Activated naive CD8-positive, alpha-beta T cell (primary cell): ENCODE measurements at regions not wholly inside any gene's neighbourhood (a gene's known extent, or its start where the extent isn't known, plus 50 kb on each side); places are given as distances from the start of the nearest gene placed in this dataset.

Experiments used
- H3K27ac Mint-ChIP-seq: one replicate; pipeline ENCODE4 v1.8.0; 2021; ENCODE audit warnings: mixed read lengths
- H3K27me3 Mint-ChIP-seq: one replicate; pipeline ENCODE4 v1.8.0; 2021; ENCODE audit warnings: mixed read lengths
- H3K36me3 Mint-ChIP-seq: one replicate; pipeline ENCODE4 v1.8.0; 2021; ENCODE audit warnings: mixed read lengths
- H3K4me1 Mint-ChIP-seq: one replicate; pipeline ENCODE4 v1.8.0; 2021; ENCODE audit warnings: low read depth, mixed read lengths
- H3K4me3 Mint-ChIP-seq: one replicate; pipeline ENCODE4 v1.8.0; 2021; ENCODE audit warnings: mild to moderate bottlenecking, mixed read lengths
- H3K9me3 Mint-ChIP-seq: one replicate; pipeline ENCODE4 v1.8.0; 2021; ENCODE audit warnings: low read depth, mixed read lengths

DNA sequence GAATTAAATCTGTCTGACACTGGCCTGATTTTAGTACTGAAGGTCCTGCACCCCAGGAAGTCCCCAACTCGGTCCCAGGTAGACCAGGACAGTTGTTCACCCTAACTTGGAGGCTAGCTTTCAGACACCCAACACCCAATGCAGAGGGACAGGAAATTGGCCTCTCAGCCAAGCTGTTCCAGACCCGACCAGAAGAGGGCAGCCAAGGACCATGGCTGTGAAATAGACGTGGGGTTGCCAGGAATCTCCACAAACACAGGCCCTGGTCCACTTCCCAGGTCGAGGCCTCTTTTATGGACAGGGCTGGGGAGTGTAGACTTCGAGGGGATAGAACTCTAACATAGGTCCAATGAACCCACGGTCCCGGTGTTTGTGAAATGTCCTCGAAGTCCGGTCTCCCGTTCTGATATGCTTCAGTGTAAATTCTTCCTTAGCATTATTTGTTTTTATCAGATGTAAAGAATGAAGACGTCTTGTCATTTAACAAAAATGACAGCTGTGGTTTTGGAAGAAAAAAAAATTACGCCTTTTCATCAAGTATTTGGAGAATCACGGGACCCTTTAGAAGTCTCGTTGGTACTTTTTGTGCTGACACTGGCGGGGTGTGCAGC, 260.3 kb upstream of the ADAMTS16 start:
- no peaks in the 10 kb centered on the region for H3K27me3 Mint-ChIP-seq
- no peaks in the 10 kb centered on the region for H3K36me3 Mint-ChIP-seq
- no peak overlapping the region for H3K4me3 Mint-ChIP-seq
- H3K4me1 Mint-ChIP-seq, result no peaks in the 10 kb centered on the region
- H3K27ac Mint-ChIP-seq, result no peak overlapping the region
- peaks cover 5% of the 10 kb centered on the region for H3K9me3 Mint-ChIP-seq

DNA sequence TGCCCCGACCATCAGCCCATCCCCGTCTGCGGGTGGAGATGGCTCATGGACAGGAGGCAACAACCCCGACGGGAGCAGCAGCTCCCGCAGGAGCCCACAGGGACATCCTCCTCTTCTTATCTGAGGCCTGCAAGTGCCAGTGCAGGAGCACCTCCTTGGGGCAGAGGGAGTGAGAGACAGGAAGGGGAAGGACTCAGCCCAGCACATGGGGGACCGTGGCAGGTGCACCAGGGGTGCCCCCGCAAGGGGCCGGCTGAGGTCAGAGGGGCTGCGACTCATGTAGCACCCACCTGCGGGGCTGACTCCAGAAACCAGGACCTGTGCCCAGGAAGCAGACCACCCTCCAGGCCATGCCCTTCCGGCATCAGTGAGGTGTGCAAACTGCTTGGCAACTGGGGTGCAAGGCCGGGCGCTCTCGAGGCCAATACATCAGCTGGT, 259.8 kb upstream of the ADAMTS16 start:
- Mint-ChIP-seq H3K36me3 (no peaks in the 10 kb centered on the region), H3K9me3 (peaks cover 4% of the 10 kb centered on the region), H3K4me1 (no peaks in the 10 kb centered on the region), H3K4me3 (no peak overlapping the region), H3K27ac (no peak overlapping the region), H3K27me3 (no peaks in the 10 kb centered on the region)

DNA sequence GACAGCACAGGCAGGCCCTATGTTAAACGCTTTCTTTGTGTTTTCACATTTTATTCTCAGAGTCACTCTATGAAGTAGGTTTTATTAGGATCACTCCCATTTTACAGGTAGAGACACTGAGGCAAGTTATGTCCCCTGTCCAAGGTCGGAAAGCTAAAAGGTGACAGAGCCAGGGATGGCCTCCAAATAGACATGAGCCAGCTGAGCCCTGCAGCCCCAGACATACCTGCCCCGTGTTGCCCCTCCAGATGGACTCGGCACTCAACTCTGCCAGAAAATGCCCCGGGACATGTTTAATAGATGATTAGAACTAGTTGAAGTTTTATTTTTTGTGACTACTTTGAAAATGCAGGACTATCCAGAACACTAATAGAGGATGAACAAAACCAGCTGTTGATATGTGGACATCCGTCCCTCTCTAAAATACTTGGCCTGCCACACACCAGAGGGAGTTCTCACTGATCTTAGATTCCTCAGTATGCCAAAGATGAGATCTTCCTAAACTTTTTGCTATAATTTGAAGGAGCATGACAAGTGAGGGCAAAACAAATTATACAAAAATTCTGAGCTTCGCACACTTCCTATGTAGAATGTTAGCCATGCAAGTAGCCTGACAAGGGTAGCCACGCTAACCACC, 258.6 kb upstream of the ADAMTS16 start:
- H3K27ac Mint-ChIP-seq, result no peak overlapping the region
- H3K9me3 Mint-ChIP-seq, result peaks cover 3% of the 10 kb centered on the region
- no peaks in the 10 kb centered on the region for H3K4me1 Mint-ChIP-seq
- H3K27me3 Mint-ChIP-seq, result no peaks in the 10 kb centered on the region
- H3K36me3 Mint-ChIP-seq, result no peaks in the 10 kb centered on the region
- no peak overlapping the region for H3K4me3 Mint-ChIP-seq

DNA sequence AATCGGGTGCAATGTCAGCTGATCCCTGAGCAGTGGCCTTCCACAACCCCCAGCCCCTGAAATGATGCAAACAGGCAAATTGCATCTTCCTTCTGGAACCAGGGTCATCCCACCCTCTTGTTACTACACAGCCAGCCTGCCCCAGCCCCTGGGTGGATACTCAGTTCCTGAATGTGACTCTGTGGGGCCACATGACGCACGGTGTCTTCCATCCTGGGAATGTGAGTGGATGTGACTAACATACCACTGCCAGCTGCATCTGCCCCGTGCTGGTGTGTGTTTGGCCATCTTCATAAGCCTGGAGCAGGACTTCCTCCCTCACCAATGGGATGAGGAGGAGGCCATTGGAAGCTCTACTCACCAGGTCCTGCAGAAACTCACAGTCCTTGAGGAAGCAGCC, 257.9 kb upstream of the ADAMTS16 start:
- Mint-ChIP-seq H3K27ac (no peak overlapping the region), H3K9me3 (peaks cover 3% of the 10 kb centered on the region), H3K36me3 (no peaks in the 10 kb centered on the region), H3K4me1 (no peaks in the 10 kb centered on the region), H3K27me3 (no peaks in the 10 kb centered on the region), H3K4me3 (no peak overlapping the region)

DNA sequence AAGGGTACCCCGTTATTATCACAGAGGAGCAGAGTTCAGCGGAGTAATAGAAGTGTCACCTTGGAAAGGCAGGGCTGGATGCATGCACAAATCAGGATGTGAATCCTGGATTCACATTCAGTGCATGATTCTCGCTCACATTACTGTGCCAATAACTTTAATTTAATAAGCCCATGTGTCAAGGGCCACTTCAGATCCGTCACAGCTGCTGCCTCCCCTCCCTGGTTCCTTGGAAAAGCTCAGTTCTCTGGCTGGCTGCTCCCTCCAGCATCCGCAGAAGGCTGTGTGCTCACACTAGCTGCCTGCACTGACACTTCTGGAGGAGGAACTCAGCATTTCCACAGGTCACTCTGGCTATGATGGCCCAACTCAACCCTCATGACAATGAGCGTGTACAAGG, 256.8 kb upstream of the ADAMTS16 start:
- Mint-ChIP-seq H3K4me3 (no peak overlapping the region), H3K4me1 (no peaks in the 10 kb centered on the region), H3K9me3 (peaks cover 3% of the 10 kb centered on the region), H3K27me3 (no peaks in the 10 kb centered on the region), H3K36me3 (no peaks in the 10 kb centered on the region), H3K27ac (no peak overlapping the region)

DNA sequence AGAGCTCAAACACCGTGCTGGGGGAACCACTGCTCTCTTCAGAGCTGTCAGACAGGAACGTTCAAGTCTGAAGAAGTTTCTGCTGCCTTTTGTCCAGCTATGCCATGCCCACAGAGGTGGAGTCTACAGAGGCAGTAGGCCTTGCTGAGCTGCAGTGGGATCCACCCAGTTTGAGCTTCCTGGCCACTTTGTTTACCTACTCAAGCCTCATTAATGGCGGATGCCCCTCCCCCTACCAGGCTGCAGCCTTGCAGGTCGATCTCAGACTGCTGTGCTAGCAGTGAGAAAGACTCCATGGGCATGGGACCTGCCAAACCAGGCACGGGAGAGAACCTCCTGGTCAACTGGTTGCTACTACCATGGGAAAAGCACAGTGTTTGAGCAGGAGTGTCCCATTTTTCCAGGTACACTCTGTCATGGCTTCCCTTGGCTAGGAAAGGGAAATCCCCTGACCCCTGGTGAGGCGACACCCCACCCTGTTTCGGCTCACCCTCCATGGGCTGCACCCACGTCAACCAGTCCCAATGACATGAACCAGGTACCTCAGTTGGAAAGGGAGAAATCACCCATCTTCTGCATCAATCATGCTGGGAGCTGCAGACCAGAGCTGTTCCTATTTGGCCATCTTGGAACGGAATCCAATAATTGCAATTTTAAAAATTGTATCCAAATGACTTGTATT, 246.9 kb upstream of the ADAMTS16 start:
- H3K9me3 Mint-ChIP-seq, result peaks cover 11% of the 10 kb centered on the region
- H3K4me3 Mint-ChIP-seq, result no peak overlapping the region
- H3K27ac Mint-ChIP-seq, result no peak overlapping the region
- H3K4me1 Mint-ChIP-seq, result no peaks in the 10 kb centered on the region
- H3K27me3 Mint-ChIP-seq, result peaks cover 3% of the 10 kb centered on the region
- no peaks in the 10 kb centered on the region for H3K36me3 Mint-ChIP-seq

DNA sequence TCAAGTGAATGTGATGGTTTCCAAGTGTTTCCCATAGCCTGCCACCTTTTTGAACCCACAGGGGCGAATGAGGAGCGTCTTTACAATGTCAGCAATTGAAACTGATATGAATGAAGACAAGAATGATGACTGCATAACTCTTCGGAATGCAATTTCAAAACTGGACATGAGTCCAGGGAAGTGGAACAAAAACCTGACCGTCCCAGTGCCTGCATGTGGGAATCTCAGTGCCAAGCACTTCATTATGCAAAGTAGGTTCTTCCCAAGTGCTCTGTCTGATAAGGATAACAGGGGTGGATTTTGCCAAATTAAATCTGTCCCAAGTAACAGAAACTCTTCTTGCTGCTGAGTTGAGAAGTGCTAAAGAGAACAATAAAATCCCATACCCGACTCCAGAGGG, 243.8 kb upstream of the ADAMTS16 start:
- Mint-ChIP-seq H3K4me1 (no peaks in the 10 kb centered on the region), H3K4me3 (no peak overlapping the region), H3K36me3 (no peaks in the 10 kb centered on the region), H3K27ac (no peak overlapping the region), H3K9me3 (peaks cover 11% of the 10 kb centered on the region), H3K27me3 (peaks cover 3% of the 10 kb centered on the region)

DNA sequence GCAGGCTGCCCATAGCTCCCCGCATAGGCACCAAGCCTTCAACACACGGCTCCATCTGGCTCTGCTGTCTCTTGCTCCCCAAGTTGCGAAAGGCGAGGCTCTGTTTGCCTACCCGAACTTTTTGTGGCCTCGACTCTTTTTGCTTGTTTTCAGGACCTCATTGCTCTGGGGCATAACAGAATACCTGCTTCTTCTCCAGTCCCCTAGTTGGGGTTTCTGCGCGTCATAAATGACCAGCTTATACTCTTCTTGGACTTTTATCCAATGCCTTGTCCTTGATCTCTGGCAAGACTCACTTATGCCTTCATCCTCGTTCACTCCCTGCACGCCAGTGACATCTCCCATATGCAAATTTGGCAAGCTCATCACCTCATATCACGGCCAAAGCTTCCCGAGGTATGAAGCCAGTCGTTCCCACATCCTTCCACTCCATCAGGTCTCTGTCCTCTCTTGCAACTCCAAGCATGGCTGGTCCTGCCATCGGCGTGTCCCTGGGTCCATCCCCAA, 238.8 kb upstream of the ADAMTS16 start:
- H3K9me3 Mint-ChIP-seq, result no peaks in the 10 kb centered on the region
- peaks cover 1% of the 10 kb centered on the region for H3K27me3 Mint-ChIP-seq
- H3K36me3 Mint-ChIP-seq, result no peaks in the 10 kb centered on the region
- H3K4me1 Mint-ChIP-seq, result no peaks in the 10 kb centered on the region
- H3K4me3 Mint-ChIP-seq, result no peak overlapping the region
- H3K27ac Mint-ChIP-seq, result no peak overlapping the region

DNA sequence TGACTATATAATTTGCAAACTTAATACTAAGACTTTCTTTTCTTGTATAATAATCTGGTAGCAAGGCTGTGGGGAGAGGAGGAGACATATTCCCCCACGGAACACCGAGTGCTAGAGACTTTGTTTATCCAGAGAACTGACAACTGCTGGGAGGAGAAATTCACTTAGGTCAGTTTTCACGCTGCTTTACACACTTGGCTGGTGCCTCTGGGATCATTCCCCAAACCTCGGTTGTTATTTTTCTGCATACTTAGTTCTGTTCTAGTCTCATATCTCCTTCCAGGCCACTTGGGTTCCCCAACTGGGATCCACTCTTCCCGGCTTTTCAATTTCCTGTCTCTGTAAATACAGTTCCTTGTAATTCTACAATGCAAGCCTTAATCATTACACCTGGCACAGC, 238.2 kb upstream of the ADAMTS16 start:
- no peak overlapping the region for H3K4me3 Mint-ChIP-seq
- no peaks in the 10 kb centered on the region for H3K4me1 Mint-ChIP-seq
- no peak overlapping the region for H3K27ac Mint-ChIP-seq
- no peaks in the 10 kb centered on the region for H3K9me3 Mint-ChIP-seq
- H3K27me3 Mint-ChIP-seq, result peaks cover 1% of the 10 kb centered on the region
- H3K36me3 Mint-ChIP-seq, result no peaks in the 10 kb centered on the region

DNA sequence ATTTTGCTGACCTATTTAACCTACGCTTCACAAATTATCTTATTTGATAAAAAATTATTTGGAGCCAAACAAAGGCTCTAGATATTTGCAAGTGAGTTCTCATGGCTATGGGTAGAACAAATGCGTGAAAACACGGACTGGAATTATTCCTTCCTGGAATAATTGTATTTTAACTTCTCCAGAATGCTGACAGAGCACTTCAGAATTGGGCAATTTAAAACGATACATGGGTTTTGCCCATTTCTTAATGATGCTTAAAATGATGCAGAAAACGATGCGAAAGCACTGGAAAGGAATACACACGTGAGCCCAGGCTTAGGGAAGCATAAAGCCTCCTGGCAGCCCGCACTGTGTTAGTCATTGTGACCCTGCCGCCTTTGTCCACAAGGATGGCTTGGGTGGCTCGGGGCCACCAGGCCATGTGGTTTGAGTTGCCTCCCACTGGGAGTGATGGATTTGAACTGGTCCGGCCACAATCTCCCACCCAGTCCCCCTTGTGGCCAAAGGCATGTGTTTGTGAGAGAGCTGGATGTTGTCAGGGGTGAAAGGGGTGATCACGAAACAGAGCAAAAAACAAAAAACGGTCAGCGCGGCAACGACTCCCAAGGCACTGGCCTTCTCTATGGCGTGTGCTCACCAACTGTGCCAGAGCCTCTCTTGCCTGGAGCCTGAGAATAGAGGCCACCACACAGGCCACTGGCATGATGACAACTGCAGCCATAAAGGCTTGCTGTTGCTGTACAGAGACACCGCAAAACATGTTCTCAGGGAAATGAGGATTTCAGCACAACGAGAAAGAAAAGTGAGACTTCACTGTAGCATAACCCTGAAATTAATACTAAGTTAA, 234.2 kb upstream of the ADAMTS16 start:
- H3K9me3 Mint-ChIP-seq, result no peaks in the 10 kb centered on the region

DNA sequence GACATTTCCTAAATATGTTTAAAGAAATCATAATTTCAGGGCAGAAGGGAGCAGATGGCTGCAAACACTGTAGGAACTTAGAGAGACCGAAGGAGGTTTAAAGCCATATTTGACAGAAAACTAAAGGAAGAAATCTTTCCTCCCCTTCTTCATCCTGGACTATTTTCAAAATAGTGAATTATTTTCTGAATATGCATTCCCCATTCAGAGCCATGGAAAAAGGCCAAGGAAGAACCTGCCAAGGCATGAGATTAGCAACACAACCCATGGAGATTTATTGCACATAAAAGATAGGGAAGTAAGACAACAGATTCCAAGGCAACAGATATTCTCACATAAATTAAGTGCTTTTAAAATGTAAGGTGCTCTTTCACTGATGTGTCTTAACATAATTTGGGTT, 233.3 kb upstream of the ADAMTS16 start:
- H3K36me3 Mint-ChIP-seq, result no peaks in the 10 kb centered on the region
- H3K4me1 Mint-ChIP-seq, result no peaks in the 10 kb centered on the region
- H3K27ac Mint-ChIP-seq, result no peak overlapping the region
- no peak overlapping the region for H3K4me3 Mint-ChIP-seq
- H3K27me3 Mint-ChIP-seq, result peaks cover 2% of the 10 kb centered on the region
- no peaks in the 10 kb centered on the region for H3K9me3 Mint-ChIP-seq

More for the DNA sequence above, 234.2 kb upstream of the ADAMTS16 start:
- H3K36me3 Mint-ChIP-seq, result no peaks in the 10 kb centered on the region
- no peaks in the 10 kb centered on the region for H3K27me3 Mint-ChIP-seq
- H3K4me3 Mint-ChIP-seq, result no peak overlapping the region
- H3K4me1 Mint-ChIP-seq, result no peaks in the 10 kb centered on the region
- H3K27ac Mint-ChIP-seq, result no peak overlapping the region

DNA sequence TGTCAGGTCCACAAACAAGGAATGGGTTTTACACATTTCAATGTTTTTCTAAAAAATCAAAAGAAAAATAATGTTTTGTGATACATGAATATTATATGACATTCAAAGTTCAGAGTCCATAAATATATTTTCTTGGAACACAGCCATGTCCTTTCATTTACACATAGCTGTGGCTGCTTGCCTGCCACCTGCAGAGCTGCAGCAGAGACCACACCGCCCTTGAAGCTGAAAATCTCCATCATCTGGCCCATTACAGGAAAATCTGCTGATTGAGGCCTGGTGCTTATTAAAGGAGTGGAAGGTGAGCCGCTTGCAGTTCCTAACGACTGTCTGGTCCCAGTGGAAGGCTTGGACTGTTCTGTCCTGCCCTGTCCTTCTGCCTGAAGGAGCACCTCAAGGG, 232.6 kb upstream of the ADAMTS16 start:
- H3K4me3 Mint-ChIP-seq, result no peak overlapping the region
- H3K27me3 Mint-ChIP-seq, result peaks cover 2% of the 10 kb centered on the region
- H3K4me1 Mint-ChIP-seq, result no peaks in the 10 kb centered on the region
- H3K27ac Mint-ChIP-seq, result no peak overlapping the region
- H3K9me3 Mint-ChIP-seq, result no peaks in the 10 kb centered on the region
- no peaks in the 10 kb centered on the region for H3K36me3 Mint-ChIP-seq

DNA sequence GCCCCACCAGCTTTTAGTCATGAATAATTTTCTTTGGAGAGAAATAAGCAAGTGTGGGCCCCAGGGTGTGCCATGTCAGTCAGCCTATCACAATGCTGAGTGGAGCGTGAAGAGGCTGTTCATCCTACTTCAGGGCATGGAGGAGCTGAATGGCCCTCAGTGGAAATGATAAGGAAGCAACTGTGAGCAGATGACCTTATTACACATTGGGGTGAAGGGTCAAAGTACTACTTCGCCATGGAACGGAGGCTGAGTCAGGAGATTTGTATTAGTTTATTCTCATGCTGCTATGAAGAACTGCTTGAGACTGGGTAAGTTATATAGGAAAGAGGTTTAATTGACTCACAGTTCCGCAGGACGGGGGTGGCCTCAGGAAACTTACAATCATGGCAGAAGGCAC, 231.0 kb upstream of the ADAMTS16 start:
- Mint-ChIP-seq H3K9me3 (no peaks in the 10 kb centered on the region), H3K27ac (no peak overlapping the region), H3K36me3 (no peaks in the 10 kb centered on the region), H3K4me3 (no peak overlapping the region), H3K27me3 (peaks cover 2% of the 10 kb centered on the region), H3K4me1 (no peaks in the 10 kb centered on the region)

DNA sequence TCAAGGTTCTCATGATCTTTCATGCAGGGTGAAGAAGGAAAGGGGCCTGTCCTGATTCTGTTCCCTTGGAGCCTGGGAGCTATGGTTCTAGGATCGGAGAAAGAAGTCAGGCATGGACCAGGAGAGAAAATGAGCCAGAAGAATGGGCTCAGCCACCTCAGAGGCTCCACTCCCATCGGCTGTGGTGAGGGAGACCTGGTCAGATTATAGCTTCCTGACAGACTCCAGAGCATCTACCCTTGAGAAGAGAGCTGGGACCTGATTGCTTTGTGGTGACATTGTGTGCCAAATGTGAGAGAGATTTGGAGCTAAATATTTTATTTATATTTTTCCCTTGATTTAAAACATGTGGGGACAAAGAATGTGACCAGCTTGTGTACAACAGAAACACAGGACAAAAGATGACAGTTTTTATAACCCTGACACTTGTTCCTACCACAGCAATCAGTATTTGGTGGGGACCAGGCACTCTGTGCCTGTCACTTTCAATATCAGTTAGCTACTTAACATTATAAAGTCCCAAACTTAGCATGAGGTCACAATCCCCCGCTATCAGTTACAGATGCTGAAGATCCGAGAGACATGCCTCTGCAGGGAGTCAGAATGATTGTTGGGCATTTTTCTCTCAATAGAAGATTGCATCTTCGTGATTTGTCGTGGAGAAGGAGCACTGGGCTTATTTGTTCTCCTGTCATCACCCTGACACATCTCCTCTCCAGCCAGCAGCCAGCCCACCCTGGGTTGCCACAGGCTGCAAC, 228.3 kb upstream of the ADAMTS16 start:
- Mint-ChIP-seq H3K4me3 (no peak overlapping the region), H3K27me3 (peaks cover 2% of the 10 kb centered on the region), H3K4me1 (no peaks in the 10 kb centered on the region)

More for the DNA sequence above, 228.3 kb upstream of the ADAMTS16 start:
- no peaks in the 10 kb centered on the region for H3K9me3 Mint-ChIP-seq
- no peaks in the 10 kb centered on the region for H3K36me3 Mint-ChIP-seq
- H3K27ac Mint-ChIP-seq, result no peak overlapping the region
